Epithelial cell of proximal tubule (primary cell): ENCODE measurements at regions not wholly inside any gene's neighbourhood (a gene's known extent, or its start where the extent isn't known, plus 50 kb on each side); places are given as distances from the start of the nearest gene placed in this dataset.

Experiments used
- DNase-seq: peaks from one replicate; pipeline ENCODE4 v3.0.0-alpha.2; 2011; ENCODE audit warnings: low read depth
- H3K4me3 ChIP-seq: 2 replicates; pipeline ENCODE4 v1.5.1; 2011; ENCODE audit warnings: low read depth, mild to moderate bottlenecking, low read length
- TF ChIP-seq, protein P1 (sequence below): conservative IDR thresholded peaks from 2 replicates; pipeline ENCODE4 v1.5.1; 2012; ENCODE audit warnings: low read depth, mild to moderate bottlenecking, low read length

DNA sequence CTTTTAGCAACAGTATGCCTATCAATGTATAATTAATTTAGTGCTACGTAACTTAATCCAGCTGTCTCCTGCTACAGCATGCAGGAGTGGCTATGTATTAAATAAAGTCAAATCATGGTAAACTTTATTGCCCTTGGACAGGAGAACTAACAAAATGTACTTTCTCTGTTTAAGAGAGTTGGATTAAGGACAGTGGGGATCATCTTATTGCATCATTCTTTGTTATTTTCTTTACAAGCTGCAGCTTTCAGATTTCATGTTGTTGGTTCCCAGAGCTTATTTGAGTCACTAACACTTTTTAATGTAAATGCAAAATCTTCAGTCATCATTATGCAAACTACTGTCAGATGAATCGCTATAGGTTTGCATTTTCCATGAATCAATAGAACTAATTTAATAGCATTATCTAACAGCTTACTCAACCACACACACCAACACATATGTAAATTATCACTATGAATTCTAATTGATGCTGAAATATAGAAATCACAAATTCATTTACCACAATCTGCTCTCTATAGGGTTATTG lies 424.7 kb downstream of the MMUT start:
- TF ChIP-seq, protein P1, sequence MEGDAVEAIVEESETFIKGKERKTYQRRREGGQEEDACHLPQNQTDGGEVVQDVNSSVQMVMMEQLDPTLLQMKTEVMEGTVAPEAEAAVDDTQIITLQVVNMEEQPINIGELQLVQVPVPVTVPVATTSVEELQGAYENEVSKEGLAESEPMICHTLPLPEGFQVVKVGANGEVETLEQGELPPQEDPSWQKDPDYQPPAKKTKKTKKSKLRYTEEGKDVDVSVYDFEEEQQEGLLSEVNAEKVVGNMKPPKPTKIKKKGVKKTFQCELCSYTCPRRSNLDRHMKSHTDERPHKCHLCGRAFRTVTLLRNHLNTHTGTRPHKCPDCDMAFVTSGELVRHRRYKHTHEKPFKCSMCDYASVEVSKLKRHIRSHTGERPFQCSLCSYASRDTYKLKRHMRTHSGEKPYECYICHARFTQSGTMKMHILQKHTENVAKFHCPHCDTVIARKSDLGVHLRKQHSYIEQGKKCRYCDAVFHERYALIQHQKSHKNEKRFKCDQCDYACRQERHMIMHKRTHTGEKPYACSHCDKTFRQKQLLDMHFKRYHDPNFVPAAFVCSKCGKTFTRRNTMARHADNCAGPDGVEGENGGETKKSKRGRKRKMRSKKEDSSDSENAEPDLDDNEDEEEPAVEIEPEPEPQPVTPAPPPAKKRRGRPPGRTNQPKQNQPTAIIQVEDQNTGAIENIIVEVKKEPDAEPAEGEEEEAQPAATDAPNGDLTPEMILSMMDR, result no peak
- DNase-seq, result no peak
- no peak overlapping the region for H3K4me3 ChIP-seq

DNA sequence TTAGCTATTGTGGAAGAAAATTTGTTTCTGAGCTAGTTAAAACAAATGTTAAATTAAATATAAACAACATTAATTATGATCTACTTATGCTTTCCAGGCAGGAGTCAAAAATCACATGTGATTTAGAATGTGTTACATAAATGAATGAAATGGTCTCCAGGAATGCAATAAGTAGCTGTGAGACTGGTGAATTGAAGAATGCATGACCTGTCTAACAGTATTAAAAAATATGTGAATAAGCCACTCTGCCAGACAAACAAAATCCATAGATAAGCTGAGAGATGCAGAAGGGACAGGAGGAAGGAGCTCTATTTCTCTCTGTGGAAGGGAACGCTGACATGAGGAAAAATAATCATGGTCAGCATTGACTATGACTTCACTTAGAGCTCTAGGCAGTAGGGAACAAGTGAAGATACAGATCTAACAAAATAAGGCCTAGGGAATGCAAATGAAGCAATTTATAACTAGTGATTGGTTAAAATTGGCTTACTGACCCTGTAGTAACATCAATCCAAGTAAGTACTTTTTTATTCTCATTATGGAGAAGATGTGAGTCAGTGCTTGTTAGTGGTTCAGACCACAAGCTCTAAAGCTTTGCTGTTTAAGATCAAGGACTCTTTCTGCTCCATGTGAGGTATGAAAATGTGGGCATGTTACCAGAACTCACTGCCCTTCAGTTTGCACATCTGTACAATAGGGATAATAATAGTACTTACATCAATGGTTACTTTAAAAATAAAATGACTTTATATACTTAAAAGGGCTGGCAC lies 432.6 kb downstream of the MMUT start:
- TF ChIP-seq, protein P1, result no peak
- no peak for DNase-seq

DNA sequence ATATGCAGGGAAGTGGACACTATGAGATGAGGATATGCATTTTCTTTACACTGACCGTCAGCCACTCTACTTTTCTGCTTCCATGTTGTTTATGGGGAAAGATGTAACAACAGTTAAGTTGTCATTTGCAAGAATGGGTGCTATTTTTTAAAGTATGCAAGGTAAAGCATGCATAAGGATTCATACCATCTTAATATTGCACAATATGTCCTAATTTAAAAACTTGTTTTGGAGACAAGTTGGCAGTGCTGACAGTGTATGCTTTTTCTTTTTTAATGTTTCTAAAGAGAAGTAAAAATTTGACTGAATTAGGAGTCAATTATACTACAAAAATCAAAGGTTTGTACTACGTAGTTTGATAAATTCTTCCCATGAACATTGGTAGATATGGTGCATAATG lies 435.4 kb downstream of the MMUT start:
- TF ChIP-seq, protein P1, result no peak
- H3K4me3 ChIP-seq, result no peak overlapping the region
- DNase-seq, result no peak

More for the DNA sequence above, 432.6 kb downstream of the MMUT start:
- no peak overlapping the region for H3K4me3 ChIP-seq

DNA sequence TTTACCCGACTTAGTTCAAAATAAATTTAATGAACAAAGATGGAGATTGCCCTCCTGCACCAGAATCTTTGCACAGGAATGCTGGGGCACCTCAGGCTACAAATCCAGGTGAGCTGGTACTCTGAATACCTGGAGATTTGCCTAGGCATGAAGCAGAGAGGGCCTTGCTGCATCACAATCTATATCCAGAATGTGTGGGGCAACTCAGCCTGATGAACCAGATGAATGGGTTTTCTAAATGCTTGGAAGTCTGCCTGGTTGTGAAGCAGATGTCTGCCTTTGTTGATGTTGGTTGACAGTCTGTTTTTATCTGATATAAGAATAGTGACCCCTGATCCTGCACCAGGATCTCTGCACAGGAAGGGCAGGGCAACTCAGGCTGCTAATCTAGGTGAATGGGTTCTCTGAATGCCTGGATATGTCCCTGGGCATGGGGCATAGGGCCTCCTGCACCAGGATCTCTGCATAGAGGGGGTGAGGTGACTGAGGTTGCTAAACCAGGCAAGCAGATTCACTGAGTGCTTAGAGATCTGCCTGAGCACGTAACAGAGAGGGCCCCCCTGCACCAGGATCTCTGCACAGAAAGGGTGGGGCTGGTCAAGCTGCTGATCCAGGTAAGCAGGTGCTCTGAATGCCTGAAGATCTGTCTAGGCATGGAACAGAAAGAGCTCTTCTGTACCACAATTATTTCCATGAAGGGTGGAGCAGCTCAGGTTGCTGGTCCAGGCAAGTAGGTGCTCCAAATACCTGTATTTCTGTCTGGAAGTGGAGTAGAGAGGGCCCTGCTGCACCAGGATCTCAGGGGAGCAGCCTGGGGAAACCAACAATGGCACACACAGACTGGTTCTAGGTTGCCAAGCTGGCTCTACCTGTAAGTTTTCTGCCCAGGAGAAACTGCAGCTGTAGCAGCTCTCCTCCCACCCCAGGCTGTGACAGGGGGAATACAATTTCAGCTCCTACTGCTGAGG lies 437.5 kb downstream of the MMUT start:
- DNase-seq, result no peak

GRCh38 chr6:49004801-49005200 lies 458.3 kb downstream of the MMUT start:
- no peak overlapping the region for H3K4me3 ChIP-seq
- TF ChIP-seq, protein P1, result no peak
- DNase-seq, result no peak

More for the DNA sequence above, 437.5 kb downstream of the MMUT start:
- TF ChIP-seq, protein P1, result no peak
- H3K4me3 ChIP-seq, result no peak overlapping the region

GRCh38 chr6:49003348-49003747 lies 459.7 kb downstream of the MMUT start:
- TF ChIP-seq, protein P1, result no peak
- no peak for DNase-seq
- no peak overlapping the region for H3K4me3 ChIP-seq
